KMS-11 (cell line): ENCODE measurements at regions not wholly inside any gene's neighbourhood (a gene's known extent, or its start where the extent isn't known, plus 50 kb on each side); places are given as distances from the start of the nearest gene placed in this dataset.

Experiments
- H2AFZ ChIP-seq: fragments of 200-600 bp; sonication (generic); 2 replicates; pipeline ENCODE4 v1.6.1; 2016; ENCODE audit warnings: antibody characterized with exemption, mixed run types, low read depth
- H3K27ac ChIP-seq: fragments of 200-600 bp; sonication (generic); 2 replicates; pipeline ENCODE4 v1.6.1; 2016; ENCODE audit warnings: mild to moderate bottlenecking, mixed run types
- H3K27me3 ChIP-seq: fragments of 200-600 bp; sonication (generic); 2 replicates; pipeline ENCODE4 v1.6.1; 2017; ENCODE audit warnings: mild to moderate bottlenecking, low read depth, mixed run types, moderate library complexity; ENCODE audit not compliant: insufficient read depth
- H3K36me3 ChIP-seq: fragments of 200-600 bp; sonication (generic); 2 replicates; pipeline ENCODE4 v1.6.1; 2017; ENCODE audit warnings: mild to moderate bottlenecking, mixed run types; ENCODE audit not compliant: insufficient read depth
- H3K4me1 ChIP-seq: fragments of 200-600 bp; sonication (generic); 2 replicates; pipeline ENCODE4 v1.6.1; 2016; ENCODE audit warnings: mild to moderate bottlenecking, low read depth, mixed run types; ENCODE audit not compliant: poor library complexity, severe bottlenecking
- H3K4me2 ChIP-seq: fragments of 200-600 bp; sonication (generic); 2 replicates; pipeline ENCODE4 v1.7.0; 2016; ENCODE audit warnings: mild to moderate bottlenecking, mixed run types
- H3K4me3 ChIP-seq: fragments of 200-600 bp; sonication (generic); IDR thresholded peaks from 2 replicates; pipeline ENCODE4 v1.6.1; 2017; ENCODE audit warnings: low read depth, low read length, mixed read lengths; ENCODE audit not compliant: insufficient read depth
- H3K79me2 ChIP-seq: fragments of 200-600 bp; sonication (generic); 2 replicates; pipeline ENCODE4 v1.6.1; 2016; ENCODE audit warnings: low read depth, mixed run types; ENCODE audit not compliant: insufficient read depth
- H3K9ac ChIP-seq: fragments of 200-600 bp; sonication (generic); 2 replicates; pipeline ENCODE4 v1.6.1; 2016; ENCODE audit warnings: mild to moderate bottlenecking, mixed run types
- H4K20me1 ChIP-seq: fragments of 200-600 bp; sonication (generic); 2 replicates; pipeline ENCODE4 v1.6.1; 2016; ENCODE audit warnings: mild to moderate bottlenecking, mixed run types; ENCODE audit not compliant: insufficient read depth
- CTCF ChIP-seq: fragments of 200-600 bp; sonication (generic); conservative IDR thresholded peaks from 2 replicates; pipeline ENCODE4 v1.6.1; 2017; ENCODE audit warnings: low read depth, mild to moderate bottlenecking, antibody characterized with exemption, low read length, moderate library complexity, mixed read lengths

GRCh38 chr12:47286676-47287075 lies 206.9 kb upstream of the AMIGO2 start:
- Histone ChIP-seq H3K79me2 (no peaks in the 10 kb centered on the region), H3K36me3 (no peaks in the 10 kb centered on the region), H3K4me3 (no peak overlapping the region), H3K27ac (no peak overlapping the region), H3K27me3 (no peaks in the 10 kb centered on the region), H3K4me2 (no peak overlapping the region), H4K20me1 (no peaks in the 10 kb centered on the region), H2AFZ (no peak overlapping the region), H3K9ac (no peak overlapping the region), H3K4me1 (no peaks in the 10 kb centered on the region)
- no peak for TF ChIP-seq CTCF
